HCT116 (cell line): ENCODE measurements at regions not wholly inside any gene's neighbourhood (a gene's known extent, or its start where the extent isn't known, plus 50 kb on each side); places are given as distances from the start of the nearest gene placed in this dataset.

Experiments used
- ATAC-seq: fragments of 200-7000 bp; cut with Tn5 transposase; 2 replicates; pipeline ENCODE4 v1.9.1; 2020; ENCODE audit warnings: mild to moderate bottlenecking, moderate library complexity
- BruUV-seq: library from RNA; stranded (reverse); fragments of 400-500 nt; replicated peaks from 2 replicates; lab custom pipeline; 2021; lab: Mats Ljungman, UMichigan
- CTCF ChIA-PET: fragments of 300-600 bp; sonication (Branson Sonifier 250); formaldehyde crosslinking; loops from one replicate; lab custom pipeline; 2021; ENCODE audit warnings: antibody characterized with exemption; lab: Charles Lee
- POLR2A ChIA-PET: fragments of 300-600, 350-600 bp; sonication (Branson Sonifier 250); formaldehyde crosslinking; loops from one replicate; lab custom pipeline; 2021; ENCODE audit warnings: antibody characterized with exemption; lab: Charles Lee
- RAD21 ChIA-PET, 2 experiments: fragments of 300-600 bp; sonication (Branson Sonifier 250); formaldehyde crosslinking; loops; one replicate each; lab custom pipeline; 2023; ENCODE audit warnings: low total read pairs in 2 of 2; ENCODE audit not compliant: uncharacterized antibody in 2 of 2, unreplicated experiment in 2 of 2, low non-redundant PET in 1 of 2; lab: Charles Lee
- DNase-seq: peaks from one replicate; pipeline ENCODE4 v3.0.0-alpha.2; 2010; ENCODE audit warnings: low read depth, low spot score
- H2AFZ ChIP-seq: fragments of 200-600 bp; shearing (Covaris generic), sonication (generic); 2 replicates; pipeline ENCODE4 v1.6.1; 2017; ENCODE audit warnings: low read depth, mixed run types, mixed read lengths, antibody characterized with exemption, low read length; ENCODE audit not compliant: poor library complexity, severe bottlenecking
- H3K27ac ChIP-seq: 2 replicates; pipeline ENCODE4 v1.5.1; 2012; ENCODE audit warnings: low read depth, low read length
- H3K27me3 ChIP-seq: fragments of 200-600 bp; sonication (generic); 2 replicates; pipeline ENCODE4 v1.6.1; 2016; ENCODE audit warnings: mixed run types, low read length, mixed read lengths; ENCODE audit not compliant: insufficient read depth
- H3K36me3 ChIP-seq, 2 experiments: fragments of 200-500 bp in 1 of 2; fragments of 200-600 bp in 1 of 2; sonication (Bioruptor generic) in 1 of 2; sonication (generic) in 1 of 2; 2 replicates each; pipeline versions ENCODE4 v1.5.1 to v1.6.1; 2014 to 2016; ENCODE audit warnings: low read length in 2 of 2, inconsistent platforms in 1 of 2, mixed read lengths in 1 of 2, mixed run types in 1 of 2; ENCODE audit not compliant: insufficient read depth in 2 of 2, control insufficient read depth in 1 of 2
- H3K4me1 ChIP-seq, 2 experiments: fragments of 200-600 bp in 1 of 2; sonication (generic) in 1 of 2; 2 replicates each; pipeline versions ENCODE4 v1.5.1 to v1.6.1; 2012 to 2017; ENCODE audit warnings: low read length in 2 of 2, inconsistent platforms in 1 of 2, mild to moderate bottlenecking in 1 of 2, mixed read lengths in 1 of 2, mixed run types in 1 of 2, moderate library complexity in 1 of 2; ENCODE audit not compliant: insufficient read depth in 2 of 2, control insufficient read depth in 1 of 2
- H3K4me2 ChIP-seq: fragments of 200-600 bp; sonication (generic); 2 replicates; pipeline ENCODE4 v1.6.1; 2017; ENCODE audit warnings: mixed run types, low read length, mixed read lengths
- H3K4me3 ChIP-seq, 2 experiments: fragments of 200-600 bp in 1 of 2; sonication (generic) in 1 of 2; replicated peaks in 1 of 2; 2 replicates each; pipeline ENCODE4 v1.5.1; 2011 to 2016; ENCODE audit warnings: low read length in 2 of 2, control low read depth in 1 of 2, low read depth in 1 of 2, mild to moderate bottlenecking in 1 of 2, mixed read lengths in 1 of 2, mixed run types in 1 of 2
- H3K79me2 ChIP-seq: fragments of 200-600 bp; sonication (generic); 2 replicates; pipeline ENCODE4 v1.6.1; 2017; ENCODE audit warnings: mild to moderate bottlenecking, mixed run types, low read length, moderate library complexity, mixed read lengths; ENCODE audit not compliant: insufficient read depth
- H3K9ac ChIP-seq: fragments of 200-600 bp; sonication (generic); 2 replicates; pipeline ENCODE4 v1.6.1; 2016; ENCODE audit warnings: low read length, mixed read lengths
- H3K9me2 ChIP-seq: fragments of 200-600 bp; sonication (generic), shearing (Covaris generic); 2 replicates; pipeline ENCODE4 v1.6.1; 2017; ENCODE audit warnings: mixed run types, mild to moderate bottlenecking, moderate library complexity; ENCODE audit not compliant: insufficient read depth
- H3K9me3 ChIP-seq, 2 experiments: fragments of 200-500 bp in 1 of 2; fragments of 200-600 bp in 1 of 2; sonication (Bioruptor generic) in 1 of 2; sonication (generic) in 1 of 2; 2 replicates each; pipeline ENCODE4 v1.6.1; 2014 to 2017; ENCODE audit warnings: low read length in 2 of 2, mixed read lengths in 2 of 2, inconsistent platforms in 1 of 2, low read depth in 1 of 2, mild to moderate bottlenecking in 1 of 2, mixed run types in 1 of 2, moderate library complexity in 1 of 2; ENCODE audit not compliant: control insufficient read depth in 1 of 2, insufficient read depth in 1 of 2
- H4K20me1 ChIP-seq: fragments of 200-600 bp; sonication (generic), shearing (Covaris generic); 2 replicates; pipeline ENCODE4 v1.6.1; 2017; ENCODE audit warnings: mixed run types, mild to moderate bottlenecking, moderate library complexity; ENCODE audit not compliant: insufficient read depth
- CEBPB ChIP-seq: IDR thresholded peaks from 2 replicates; pipeline ENCODE4 v1.6.1; 2012; ENCODE audit warnings: low read depth
- EGR1 ChIP-seq: IDR thresholded peaks from 2 replicates; pipeline ENCODE4 v1.6.1; 2012; ENCODE audit warnings: low read depth
- ELF1 ChIP-seq: IDR thresholded peaks from 2 replicates; pipeline ENCODE4 v1.6.1; 2012; ENCODE audit warnings: low read depth, borderline replicate concordance
- EZH2 ChIP-seq: fragments of 200-600 bp; sonication (generic); IDR thresholded peaks from 2 replicates; pipeline ENCODE4 v1.6.1; 2017; ENCODE audit warnings: antibody characterized with exemption, mixed run types
- EZH2phosphoT487 ChIP-seq: fragments of 200-600 bp; IDR thresholded peaks from 2 replicates; pipeline ENCODE4 v1.6.1; 2018; ENCODE audit warnings: antibody characterized with exemption, borderline replicate concordance
- FOSL1 ChIP-seq: IDR thresholded peaks from 2 replicates; pipeline ENCODE4 v1.6.1; 2012; ENCODE audit warnings: low read depth
- JUND ChIP-seq: IDR thresholded peaks from 2 replicates; pipeline ENCODE4 v1.6.1; 2012
- POLR2A ChIP-seq: IDR thresholded peaks from 2 replicates; pipeline ENCODE4 v1.7.0; 2011; ENCODE audit warnings: borderline replicate concordance; ENCODE audit not compliant: insufficient read depth, insufficient read length; ENCODE audit errors: extremely low read depth
- RAD21 ChIP-seq: IDR thresholded peaks from 2 replicates; pipeline ENCODE4 v1.6.1; 2012; ENCODE audit warnings: low read depth, mild to moderate bottlenecking
- SIN3A ChIP-seq: IDR thresholded peaks from 2 replicates; pipeline ENCODE4 v1.6.1; 2012; ENCODE audit warnings: low read depth
- SP1 ChIP-seq: IDR thresholded peaks from 2 replicates; pipeline ENCODE4 v1.6.1; 2012; ENCODE audit warnings: low read depth
- ZFX ChIP-seq: fragments of 450-650 bp; IDR thresholded peaks from 2 replicates; pipeline ENCODE4 v1.6.1; 2017
- ZNF274 ChIP-seq: fragments of 200-500 bp; sonication (Bioruptor generic); IDR thresholded peaks from 2 replicates; pipeline ENCODE4 v1.6.1; 2014; ENCODE audit warnings: mild to moderate bottlenecking, low read depth, low read length, inconsistent platforms
- intact Hi-C: fragments of 100-400 bp; cut with micrococcal nuclease; formaldehyde crosslinking; loops from 2 replicates; pipeline ENCODE4 v1.10.0; 2022
- TF ChIP-seq, protein P1 (sequence below): IDR thresholded peaks from 2 replicates; pipeline ENCODE4 v1.6.1; 2012
- TF ChIP-seq, protein P2 (sequence below): IDR thresholded peaks from 2 replicates; pipeline ENCODE4 v1.6.1; 2011; ENCODE audit warnings: mild to moderate bottlenecking, low read length, moderate library complexity; ENCODE audit not compliant: insufficient replicate concordance; ENCODE audit errors: extremely low read depth
- TF ChIP-seq, protein P3 (sequence below): IDR thresholded peaks from 2 replicates; pipeline ENCODE4 v1.6.1; 2012; ENCODE audit warnings: low read depth

- Histone ChIP-seq H3K9me2 (no peaks in the 10 kb centered on the region), H3K4me3 (no peak overlapping the region), H3K36me3 (no peaks in the 10 kb centered on the region), H3K9ac (no peak overlapping the region), H3K4me1 (no peaks in the 10 kb centered on the region), H3K27me3 (no peaks in the 10 kb centered on the region), H3K27ac (no peak overlapping the region), H3K9me3 (no peaks in the 10 kb centered on the region), H4K20me1 (no peaks in the 10 kb centered on the region), H3K4me2 (no peak overlapping the region), H2AFZ (no peak overlapping the region), H3K79me2 (no peaks in the 10 kb centered on the region)
- intact Hi-C loops: no loop called here
- no peak for ATAC-seq
- no peak for DNase-seq
- TF ChIP-seq CEBPB: no peak
- TF ChIP-seq SIN3A: no peak
- no peak for TF ChIP-seq ZFX
- TF ChIP-seq RAD21: no peak
- TF ChIP-seq, protein P1, sequence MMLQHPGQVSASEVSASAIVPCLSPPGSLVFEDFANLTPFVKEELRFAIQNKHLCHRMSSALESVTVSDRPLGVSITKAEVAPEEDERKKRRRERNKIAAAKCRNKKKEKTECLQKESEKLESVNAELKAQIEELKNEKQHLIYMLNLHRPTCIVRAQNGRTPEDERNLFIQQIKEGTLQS: no peak
- TF ChIP-seq, protein P2, sequence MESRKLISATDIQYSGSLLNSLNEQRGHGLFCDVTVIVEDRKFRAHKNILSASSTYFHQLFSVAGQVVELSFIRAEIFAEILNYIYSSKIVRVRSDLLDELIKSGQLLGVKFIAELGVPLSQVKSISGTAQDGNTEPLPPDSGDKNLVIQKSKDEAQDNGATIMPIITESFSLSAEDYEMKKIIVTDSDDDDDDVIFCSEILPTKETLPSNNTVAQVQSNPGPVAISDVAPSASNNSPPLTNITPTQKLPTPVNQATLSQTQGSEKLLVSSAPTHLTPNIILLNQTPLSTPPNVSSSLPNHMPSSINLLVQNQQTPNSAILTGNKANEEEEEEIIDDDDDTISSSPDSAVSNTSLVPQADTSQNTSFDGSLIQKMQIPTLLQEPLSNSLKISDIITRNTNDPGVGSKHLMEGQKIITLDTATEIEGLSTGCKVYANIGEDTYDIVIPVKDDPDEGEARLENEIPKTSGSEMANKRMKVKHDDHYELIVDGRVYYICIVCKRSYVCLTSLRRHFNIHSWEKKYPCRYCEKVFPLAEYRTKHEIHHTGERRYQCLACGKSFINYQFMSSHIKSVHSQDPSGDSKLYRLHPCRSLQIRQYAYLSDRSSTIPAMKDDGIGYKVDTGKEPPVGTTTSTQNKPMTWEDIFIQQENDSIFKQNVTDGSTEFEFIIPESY: no peak
- no peak for TF ChIP-seq EZH2phosphoT487
- TF ChIP-seq POLR2A: no peak
- TF ChIP-seq EZH2: no peak
- TF ChIP-seq EGR1: no peak
- TF ChIP-seq ZNF274: no peak
- TF ChIP-seq, protein P3, sequence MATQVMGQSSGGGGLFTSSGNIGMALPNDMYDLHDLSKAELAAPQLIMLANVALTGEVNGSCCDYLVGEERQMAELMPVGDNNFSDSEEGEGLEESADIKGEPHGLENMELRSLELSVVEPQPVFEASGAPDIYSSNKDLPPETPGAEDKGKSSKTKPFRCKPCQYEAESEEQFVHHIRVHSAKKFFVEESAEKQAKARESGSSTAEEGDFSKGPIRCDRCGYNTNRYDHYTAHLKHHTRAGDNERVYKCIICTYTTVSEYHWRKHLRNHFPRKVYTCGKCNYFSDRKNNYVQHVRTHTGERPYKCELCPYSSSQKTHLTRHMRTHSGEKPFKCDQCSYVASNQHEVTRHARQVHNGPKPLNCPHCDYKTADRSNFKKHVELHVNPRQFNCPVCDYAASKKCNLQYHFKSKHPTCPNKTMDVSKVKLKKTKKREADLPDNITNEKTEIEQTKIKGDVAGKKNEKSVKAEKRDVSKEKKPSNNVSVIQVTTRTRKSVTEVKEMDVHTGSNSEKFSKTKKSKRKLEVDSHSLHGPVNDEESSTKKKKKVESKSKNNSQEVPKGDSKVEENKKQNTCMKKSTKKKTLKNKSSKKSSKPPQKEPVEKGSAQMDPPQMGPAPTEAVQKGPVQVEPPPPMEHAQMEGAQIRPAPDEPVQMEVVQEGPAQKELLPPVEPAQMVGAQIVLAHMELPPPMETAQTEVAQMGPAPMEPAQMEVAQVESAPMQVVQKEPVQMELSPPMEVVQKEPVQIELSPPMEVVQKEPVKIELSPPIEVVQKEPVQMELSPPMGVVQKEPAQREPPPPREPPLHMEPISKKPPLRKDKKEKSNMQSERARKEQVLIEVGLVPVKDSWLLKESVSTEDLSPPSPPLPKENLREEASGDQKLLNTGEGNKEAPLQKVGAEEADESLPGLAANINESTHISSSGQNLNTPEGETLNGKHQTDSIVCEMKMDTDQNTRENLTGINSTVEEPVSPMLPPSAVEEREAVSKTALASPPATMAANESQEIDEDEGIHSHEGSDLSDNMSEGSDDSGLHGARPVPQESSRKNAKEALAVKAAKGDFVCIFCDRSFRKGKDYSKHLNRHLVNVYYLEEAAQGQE: no peak
- no peak for TF ChIP-seq ELF1
- no peak for TF ChIP-seq JUND
- TF ChIP-seq SP1: no peak
- TF ChIP-seq FOSL1: no peak
- RAD21 ChIA-PET: no interaction called here
- BruUV-seq: no TSS peak
- CTCF ChIA-PET: interaction anchor here (1.4 kb wide), 1 partner anchor 14 kb away, joined by 3 read pairs; no protein-coding TSS in a partner anchor
- POLR2A ChIA-PET: no interaction called here
Measured at GRCh38 chr5:52342361-52342760, 445.4 kb upstream of the ITGA1 start.
